ENCODE measurements at regions not wholly inside any gene's neighbourhood (a gene's known extent, or its start where the extent isn't known, plus 50 kb on each side); places are given as distances from the start of the nearest gene placed in this dataset.

- Histone ChIP-seq H3K4me3 (ENCODE audit: insufficient read depth, low read length) (no peak overlapping the region), H3K27me3 (ENCODE audit: insufficient read depth, low read length) (no peaks in the 10 kb centered on the region), H4K20me1 (ENCODE audit: insufficient read depth, low read length) (no peaks in the 10 kb centered on the region), H3K36me3 (ENCODE audit: insufficient read depth, low read length) (no peaks in the 10 kb centered on the region), H3K4me2 (ENCODE audit: insufficient read depth, low read length) (peak overlapping the region; percentile 40), H3K4me1 (ENCODE audit: insufficient read depth, low read length) (peaks cover 6% of the 10 kb centered on the region), H3K27ac (ENCODE audit: low read depth, low read length) (no peak overlapping the region), H3K9me3 (ENCODE audit: low read depth, low read length) (no peaks in the 10 kb centered on the region), H3K79me2 (ENCODE audit: insufficient read depth, low read length) (no peaks in the 10 kb centered on the region), H2AFZ (ENCODE audit: low read length) (peak overlapping the region; percentile 61)
- no peak for TF ChIP-seq CTCF (IDR thresholded peaks at IDR 0.05; ENCODE audit: extremely low read depth, low read depth, low read length)
- DNase-seq (ENCODE audit: insufficient read length, low spot score, missing footprints): peak; percentile 34
Observed at GRCh38 chr21:16159213-16159970, 429.6 kb downstream of the USP25 start.

DNA sequence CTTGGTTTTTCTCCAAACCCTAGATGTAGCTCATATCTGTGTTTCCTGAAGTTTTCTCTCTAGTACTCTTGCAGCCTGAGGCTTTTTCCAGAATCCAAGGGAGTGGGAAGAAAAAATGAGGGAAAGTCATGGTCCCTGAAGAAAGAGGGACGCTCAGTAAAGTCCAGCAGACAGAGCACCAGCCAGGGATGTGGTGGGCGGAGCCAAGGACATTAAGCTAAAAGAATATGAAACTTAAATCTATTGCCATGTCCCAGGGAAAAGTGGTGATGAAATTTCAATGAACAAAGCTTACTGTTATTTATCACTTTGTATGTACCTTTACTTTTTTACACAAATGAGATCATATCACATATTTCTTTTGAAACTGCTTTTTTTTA is 430.2 kb downstream of the USP25 start:
- H3K27ac ChIP-seq (ENCODE audit: low read depth, low read length): no peak overlapping the region
- peaks cover 6% of the 10 kb centered on the region for H3K4me1 ChIP-seq (ENCODE audit: insufficient read depth, low read length)
- H3K9me3 ChIP-seq (ENCODE audit: low read depth, low read length): no peaks in the 10 kb centered on the region
- no peak overlapping the region for H2AFZ ChIP-seq (ENCODE audit: low read length)
- no peaks in the 10 kb centered on the region for H3K79me2 ChIP-seq (ENCODE audit: insufficient read depth, low read length)
- no peak for TF ChIP-seq CTCF (IDR thresholded peaks at IDR 0.05; ENCODE audit: extremely low read depth, low read depth, low read length)
- H3K4me3 ChIP-seq (ENCODE audit: insufficient read depth, low read length): no peak overlapping the region
- peak overlapping the region; percentile 40 for H3K4me2 ChIP-seq (ENCODE audit: insufficient read depth, low read length)
- H3K36me3 ChIP-seq (ENCODE audit: insufficient read depth, low read length): no peaks in the 10 kb centered on the region
- H4K20me1 ChIP-seq (ENCODE audit: insufficient read depth, low read length): no peaks in the 10 kb centered on the region
- H3K27me3 ChIP-seq (ENCODE audit: insufficient read depth, low read length): no peaks in the 10 kb centered on the region
- no peak for DNase-seq (ENCODE audit: insufficient read length, low spot score, missing footprints)

GRCh38 chr21:16162953-16163352 is 433.2 kb downstream of the USP25 start:
- Histone ChIP-seq H3K4me2 (ENCODE audit: insufficient read depth, low read length) (no peak overlapping the region), H3K9me3 (ENCODE audit: low read depth, low read length) (no peaks in the 10 kb centered on the region), H3K27ac (ENCODE audit: low read depth, low read length) (no peak overlapping the region), H3K79me2 (ENCODE audit: insufficient read depth, low read length) (no peaks in the 10 kb centered on the region), H3K27me3 (ENCODE audit: insufficient read depth, low read length) (no peaks in the 10 kb centered on the region), H2AFZ (ENCODE audit: low read length) (peak overlapping the region; percentile 43), H4K20me1 (ENCODE audit: insufficient read depth, low read length) (no peaks in the 10 kb centered on the region), H3K4me3 (ENCODE audit: insufficient read depth, low read length) (no peak overlapping the region), H3K4me1 (ENCODE audit: insufficient read depth, low read length) (peaks cover 6% of the 10 kb centered on the region), H3K36me3 (ENCODE audit: insufficient read depth, low read length) (no peaks in the 10 kb centered on the region)
- no peak for TF ChIP-seq CTCF (IDR thresholded peaks at IDR 0.05; ENCODE audit: extremely low read depth, low read depth, low read length)
- DNase-seq (ENCODE audit: insufficient read length, low spot score, missing footprints): no peak

- H3K27ac ChIP-seq (ENCODE audit: low read depth, low read length): no peak overlapping the region
- peak overlapping the region; percentile 18 for H3K4me3 ChIP-seq (ENCODE audit: insufficient read depth, low read length)
- H2AFZ ChIP-seq (ENCODE audit: low read length): peak overlapping the region; percentile 62
- no peaks in the 10 kb centered on the region for H4K20me1 ChIP-seq (ENCODE audit: insufficient read depth, low read length)
- no peaks in the 10 kb centered on the region for H3K79me2 ChIP-seq (ENCODE audit: insufficient read depth, low read length)
- H3K36me3 ChIP-seq (ENCODE audit: insufficient read depth, low read length): no peaks in the 10 kb centered on the region
- no peaks in the 10 kb centered on the region for H3K9me3 ChIP-seq (ENCODE audit: low read depth, low read length)
- no peak for TF ChIP-seq CTCF (IDR thresholded peaks at IDR 0.05; ENCODE audit: extremely low read depth, low read depth, low read length)
- no peaks in the 10 kb centered on the region for H3K27me3 ChIP-seq (ENCODE audit: insufficient read depth, low read length)
- no peak for DNase-seq (ENCODE audit: insufficient read length, low spot score, missing footprints)
- peak overlapping the region; percentile 41 for H3K4me2 ChIP-seq (ENCODE audit: insufficient read depth, low read length)
- H3K4me1 ChIP-seq (ENCODE audit: insufficient read depth, low read length): no peaks in the 10 kb centered on the region
Observed at GRCh38 chr21:16169102-16169511, 439.3 kb downstream of the USP25 start.
